PC-9 (cell line): ENCODE measurements at regions not wholly inside any gene's neighbourhood (a gene's known extent, or its start where the extent isn't known, plus 50 kb on each side); places are given as distances from the start of the nearest gene placed in this dataset.
"Not testable (repeated sequence)": the region's sequence is repeated elsewhere in the genome, so short reads cannot be mapped to it uniquely, and the experiment has no call there.

Source experiments
- BruUV-seq: library from RNA; stranded (reverse); fragments of 400-500 nt; replicated peaks from 2 replicates; lab custom pipeline; 2021; lab: Mats Ljungman, UMichigan
- CTCF ChIA-PET: fragments of 300-600 bp; sonication (Branson Sonifier 250); formaldehyde crosslinking; loops from one replicate; lab custom pipeline; 2022; ENCODE audit warnings: antibody characterized with exemption; lab: Charles Lee
- POLR2A ChIA-PET: fragments of 300-600 bp; sonication (Branson Sonifier 250); formaldehyde crosslinking; loops from one replicate; lab custom pipeline; 2022; ENCODE audit warnings: antibody characterized with exemption; ENCODE audit not compliant: unreplicated experiment; lab: Charles Lee
- DNase-seq, 2 experiments: peaks; one replicate each; pipeline versions ENCODE4 v3.0.0 to v3.0.0-alpha.2; 2015 to 2022; ENCODE audit warnings: mixed read lengths in 1 of 2
- H2AFZ ChIP-seq: fragments of 200-600 bp; sonication (generic); 2 replicates; pipeline ENCODE4 v1.8.1; 2017; ENCODE audit warnings: antibody characterized with exemption
- H3F3A ChIP-seq: fragments of 200-600 bp; sonication (generic); 2 replicates; pipeline ENCODE4 v1.8.1; 2017; ENCODE audit warnings: antibody characterized with exemption, mild to moderate bottlenecking, low read depth; ENCODE audit not compliant: insufficient read depth
- H3K27ac ChIP-seq: fragments of 200-600 bp; sonication (generic); 2 replicates; pipeline ENCODE4 v1.6.1; 2016; ENCODE audit warnings: mixed run types
- H3K27me3 ChIP-seq: fragments of 200-600 bp; sonication (generic); 2 replicates; pipeline ENCODE4 v1.6.1; 2016; ENCODE audit warnings: low read depth, mixed run types; ENCODE audit not compliant: insufficient read depth
- H3K36me3 ChIP-seq: fragments of 200-600 bp; sonication (generic); 2 replicates; pipeline ENCODE4 v1.6.1; 2016; ENCODE audit warnings: low read depth, mixed run types
- H3K4me1 ChIP-seq: fragments of 200-600 bp; sonication (generic); replicated peaks from 2 replicates; pipeline ENCODE4 v1.6.1; 2016; ENCODE audit warnings: mixed run types; ENCODE audit not compliant: insufficient read depth
- H3K4me2 ChIP-seq: fragments of 200-600 bp; sonication (generic); 2 replicates; pipeline ENCODE4 v1.6.1; 2017; ENCODE audit warnings: mixed run types
- H3K4me3 ChIP-seq: fragments of 200-600 bp; sonication (generic); 2 replicates; pipeline ENCODE4 v1.6.1; 2016; ENCODE audit warnings: mixed run types
- H3K79me2 ChIP-seq: fragments of 200-600 bp; sonication (generic); 2 replicates; pipeline ENCODE4 v1.6.1; 2017; ENCODE audit warnings: low read depth, mixed run types
- H3K9me2 ChIP-seq: fragments of 200-600 bp; sonication (generic); 2 replicates; pipeline ENCODE4 v1.8.1; 2017; ENCODE audit warnings: mild to moderate bottlenecking; ENCODE audit not compliant: insufficient read depth
- H3K9me3 ChIP-seq: fragments of 200-600 bp; sonication (generic); 2 replicates; pipeline ENCODE4 v1.8.1; 2016; ENCODE audit warnings: low read depth; ENCODE audit not compliant: insufficient read depth
- H4K20me1 ChIP-seq: fragments of 200-600 bp; sonication (generic); 2 replicates; pipeline ENCODE4 v1.8.1; 2017; ENCODE audit not compliant: insufficient read depth
- CTCF ChIP-seq: fragments of 200-600 bp; sonication (generic); conservative IDR thresholded peaks from 2 replicates; pipeline ENCODE4 v1.6.1; 2017; ENCODE audit warnings: mixed run types, antibody characterized with exemption, mild to moderate bottlenecking, moderate library complexity
- EZH2 ChIP-seq: fragments of 200-600 bp; sonication (generic); IDR thresholded peaks from 2 replicates; pipeline ENCODE4 v1.8.0; 2017; ENCODE audit warnings: antibody characterized with exemption, low read depth
- intact Hi-C: fragments of 100-400 bp; cut with micrococcal nuclease; formaldehyde crosslinking; loops from one replicate; pipeline ENCODE4 v1.10.0; 2022; ENCODE audit not compliant: unreplicated experiment

GRCh38 chr17:27368151-27368795 lies 74.4 kb downstream of the WSB1 start:
- no peaks in the 10 kb centered on the region for H3F3A ChIP-seq
- H4K20me1 ChIP-seq = no peaks in the 10 kb centered on the region
- BruUV-seq = no TSS peak
- H3K9me2 ChIP-seq = no peaks in the 10 kb centered on the region
- no peak overlapping the region for H2AFZ ChIP-seq
- no peaks in the 10 kb centered on the region for H3K27me3 ChIP-seq
- intact Hi-C loops = no loop called here
- H3K4me2 ChIP-seq = no peak overlapping the region
- DNase-seq = no peak
- H3K9me3 ChIP-seq = peaks cover 8% of the 10 kb centered on the region; the same call in 1 of the 2 replicates
- POLR2A ChIA-PET = no interaction called here
- H3K4me3 ChIP-seq = no peak overlapping the region
- H3K36me3 ChIP-seq = no peaks in the 10 kb centered on the region
- H3K4me1 ChIP-seq = no peaks in the 10 kb centered on the region
- no peak overlapping the region for H3K27ac ChIP-seq
- CTCF ChIA-PET = no interaction called here
- no peaks in the 10 kb centered on the region for H3K79me2 ChIP-seq
- TF ChIP-seq CTCF = no peak
- TF ChIP-seq EZH2 = no peak

- H3K4me3 ChIP-seq = no peak overlapping the region
- H2AFZ ChIP-seq = no peak overlapping the region
- intact Hi-C loops = no loop called here
- no peak overlapping the region for H3K4me2 ChIP-seq
- CTCF ChIA-PET = no interaction called here
- H3K27me3 ChIP-seq = no peaks in the 10 kb centered on the region
- H3K9me3 ChIP-seq = peaks cover 8% of the 10 kb centered on the region; the same call in 1 of the 2 replicates
- no peak for DNase-seq
- H3K27ac ChIP-seq = no peak overlapping the region
- no peaks in the 10 kb centered on the region for H3K79me2 ChIP-seq
- no peaks in the 10 kb centered on the region for H3K4me1 ChIP-seq
- BruUV-seq = no TSS peak
- no peaks in the 10 kb centered on the region for H3K36me3 ChIP-seq
- no peaks in the 10 kb centered on the region for H3F3A ChIP-seq
- TF ChIP-seq EZH2 = no peak
- TF ChIP-seq CTCF = no peak
- POLR2A ChIA-PET = no interaction called here
- H3K9me2 ChIP-seq = no peaks in the 10 kb centered on the region
- no peaks in the 10 kb centered on the region for H4K20me1 ChIP-seq
Observed at GRCh38 chr17:27368980-27369379, 75.1 kb downstream of the WSB1 start.

GRCh38 chr17:27370776-27371175 lies 76.9 kb downstream of the WSB1 start:
- Histone ChIP-seq H3K27ac (no peak overlapping the region), H3K4me1 (peaks cover under 1% of the 10 kb centered on the region; the same call in 1 of the 2 replicates), H3K79me2 (no peaks in the 10 kb centered on the region), H3K4me2 (no peak overlapping the region), H4K20me1 (no peaks in the 10 kb centered on the region), H3K4me3 (no peak overlapping the region), H3K27me3 (no peaks in the 10 kb centered on the region), H3F3A (no peaks in the 10 kb centered on the region), H3K9me3 (peaks cover 8% of the 10 kb centered on the region; the same call in 1 of the 2 replicates), H2AFZ (no peak overlapping the region), H3K36me3 (no peaks in the 10 kb centered on the region), H3K9me2 (no peaks in the 10 kb centered on the region)
- TF ChIP-seq EZH2 = no peak
- no peak for TF ChIP-seq CTCF
- BruUV-seq = no TSS peak
- ChIA-PET POLR2A (no interaction called here), CTCF (no interaction called here)
- intact Hi-C loops = no loop called here
- DNase-seq = no peak

GRCh38 chr17:27373695-27374094 lies 79.8 kb downstream of the WSB1 start:
- H3K9me3 ChIP-seq, H3K36me3 ChIP-seq, BruUV-seq, H3K27ac ChIP-seq, DNase-seq, H3K4me2 ChIP-seq, H2AFZ ChIP-seq, H3K9me2 ChIP-seq, POLR2A ChIA-PET, H3K27me3 ChIP-seq, intact Hi-C loops, H3K79me2 ChIP-seq, CTCF ChIA-PET, H3K4me3 ChIP-seq, H4K20me1 ChIP-seq: not testable (repeated sequence)
- Histone ChIP-seq H3K4me1 (peaks cover 17% of the 10 kb centered on the region), H3F3A (peaks cover 13% of the 10 kb centered on the region; the same call in 1 of the 2 replicates)
